Keratinocyte (primary cell): ENCODE measurements at regions not wholly inside any gene's neighbourhood (a gene's known extent, or its start where the extent isn't known, plus 50 kb on each side); places are given as distances from the start of the nearest gene placed in this dataset.

Source experiments
- DNase-seq: peaks from one replicate; pipeline ENCODE4 v3.0.0-alpha.2; 2011; ENCODE audit warnings: low read depth, missing footprints, low spot score
- FAIRE-seq: peaks from 2 replicates; lab custom pipeline; 2011; peaks lifted over from hg19 to GRCh38; lab: Jason Lieb, UNC
- H2AFZ ChIP-seq: 2 replicates; pipeline ENCODE4 v1.6.0; 2012; ENCODE audit warnings: low read length, control low read depth, inconsistent platforms; ENCODE audit not compliant: control insufficient read depth
- H3K27ac ChIP-seq: 2 replicates; pipeline ENCODE4 v1.5.1; 2011; ENCODE audit warnings: low read length; ENCODE audit not compliant: control insufficient read depth, insufficient read depth
- H3K27me3 ChIP-seq: 3 replicates; pipeline ENCODE4 v1.6.0; 2011; ENCODE audit warnings: low read length; ENCODE audit not compliant: control insufficient read depth, insufficient read depth; ENCODE audit errors: extremely low read depth
- H3K36me3 ChIP-seq, 2 experiments: 2 replicates in 1 of 2; 3 replicates in 1 of 2; pipeline ENCODE4 v1.5.1; 2011; ENCODE audit warnings: low read length in 2 of 2, mild to moderate bottlenecking in 1 of 2; ENCODE audit not compliant: control insufficient read depth in 2 of 2, insufficient read depth in 2 of 2; ENCODE audit errors: extremely low read depth in 1 of 2
- H3K4me1 ChIP-seq: 3 replicates; pipeline ENCODE4 v1.5.1; 2011; ENCODE audit warnings: low read length; ENCODE audit not compliant: control insufficient read depth, insufficient read depth; ENCODE audit errors: extremely low read depth
- H3K4me2 ChIP-seq: 3 replicates; pipeline ENCODE4 v1.6.0; 2011; ENCODE audit warnings: low read depth, low read length; ENCODE audit not compliant: control insufficient read depth, insufficient read depth; ENCODE audit errors: extremely low read depth
- H3K4me3 ChIP-seq, 3 experiments: fragments of 200-600 bp in 1 of 3; sonication (generic) in 1 of 3; 2 replicates in 2 of 3; 3 replicates in 1 of 3; pipeline ENCODE4 v1.5.1; 2011 to 2016; ENCODE audit warnings: low read length in 3 of 3, mild to moderate bottlenecking in 3 of 3, control low read depth in 2 of 3, inconsistent platforms in 1 of 3, low read depth in 1 of 3, mixed read lengths in 1 of 3, mixed run types in 1 of 3, moderate library complexity in 1 of 3; ENCODE audit not compliant: control insufficient read depth in 2 of 3, insufficient read depth in 2 of 3; ENCODE audit errors: extremely low read depth in 1 of 3
- H3K79me2 ChIP-seq: 2 replicates; pipeline ENCODE4 v1.6.0; 2012; ENCODE audit warnings: low read length; ENCODE audit not compliant: control insufficient read depth, insufficient read depth
- H3K9ac ChIP-seq: 3 replicates; pipeline ENCODE4 v1.6.0; 2011; ENCODE audit warnings: low read length; ENCODE audit not compliant: control insufficient read depth, insufficient read depth; ENCODE audit errors: extremely low read depth
- H3K9me1 ChIP-seq: 3 replicates; pipeline ENCODE4 v1.6.0; 2011; ENCODE audit warnings: low read length; ENCODE audit not compliant: control insufficient read depth, insufficient read depth; ENCODE audit errors: extremely low read depth
- H3K9me3 ChIP-seq: 2 replicates; pipeline ENCODE4 v1.5.1; 2012; ENCODE audit warnings: low read depth, low read length; ENCODE audit not compliant: control insufficient read depth
- H4K20me1 ChIP-seq: 3 replicates; pipeline ENCODE4 v1.6.0; 2011; ENCODE audit warnings: low read length; ENCODE audit not compliant: control insufficient read depth, insufficient read depth; ENCODE audit errors: extremely low read depth
- CTCF ChIP-seq, 3 experiments: IDR thresholded peaks in 1 of 3; conservative IDR thresholded peaks in 1 of 3; optimal IDR thresholded peaks in 1 of 3; 2 replicates in 2 of 3; 3 replicates in 1 of 3; pipeline versions ENCODE3 to v1.5.1; 2011; ENCODE audit warnings: low read length in 3 of 3, mild to moderate bottlenecking in 3 of 3, moderate library complexity in 2 of 3, control low read depth in 1 of 3, inconsistent platforms in 1 of 3; ENCODE audit not compliant: insufficient read depth in 2 of 3; ENCODE audit errors: extremely low read depth in 1 of 3
- EZH2 ChIP-seq: IDR thresholded peaks from one replicate; pipeline ENCODE4 v1.6.1; 2012; ENCODE audit warnings: inconsistent platforms, mild to moderate bottlenecking, low read length, moderate library complexity
- dilution Hi-C: fragments of 300-500 bp; cut with MboI; formaldehyde crosslinking; loops from one replicate; pipeline ENCODE4 v1.7.0; 2020; ENCODE audit warnings: low sequenced_read_pairs; ENCODE audit not compliant: extremely low pct_ligation_motif_present

- Histone ChIP-seq H3K4me2 (no peak overlapping the region), H3K27me3 (no peaks in the 10 kb centered on the region), H3K9ac (no peak overlapping the region), H3K27ac (no peak overlapping the region), H3K36me3 (no peaks in the 10 kb centered on the region), H3K79me2 (no peaks in the 10 kb centered on the region), H3K4me1 (no peaks in the 10 kb centered on the region), H3K9me3 (no peaks in the 10 kb centered on the region), H4K20me1 (no peaks in the 10 kb centered on the region), H3K4me3 (no peak overlapping the region), H2AFZ (no peak overlapping the region), H3K9me1 (no peaks in the 10 kb centered on the region)
- FAIRE-seq, result no peak
- dilution Hi-C loops, result no loop called here
- TF ChIP-seq CTCF (optimal IDR thresholded peaks at IDR 0.05 in 1 of 3, IDR thresholded peaks at IDR 0.05 in 1 of 3, conservative IDR thresholded peaks at IDR 0.05 in 1 of 3; ENCODE audit: extremely low read depth in 1 of 3, insufficient read depth in 2 of 3, low read length in 3 of 3) (no peak), EZH2 (no peak)
- no peak for DNase-seq
Observed at GRCh38 chr10:85421421-85421820, 945.2 kb downstream of the GRID1 start.

GRCh38 chr10:85429126-85429525 is 937.5 kb downstream of the GRID1 start:
- Histone ChIP-seq H3K36me3 (no peaks in the 10 kb centered on the region), H3K79me2 (no peaks in the 10 kb centered on the region), H4K20me1 (no peaks in the 10 kb centered on the region), H3K27me3 (no peaks in the 10 kb centered on the region), H3K4me3 (no peak overlapping the region), H3K4me2 (no peak overlapping the region), H3K4me1 (peaks cover 2% of the 10 kb centered on the region), H2AFZ (no peak overlapping the region), H3K9me1 (no peaks in the 10 kb centered on the region), H3K9ac (no peak overlapping the region), H3K27ac (no peak overlapping the region), H3K9me3 (no peaks in the 10 kb centered on the region)
- DNase-seq, result no peak
- FAIRE-seq, result no peak
- dilution Hi-C loops, result no loop called here
- TF ChIP-seq EZH2 (no peak), CTCF (optimal IDR thresholded peaks at IDR 0.05 in 1 of 3, IDR thresholded peaks at IDR 0.05 in 1 of 3, conservative IDR thresholded peaks at IDR 0.05 in 1 of 3; ENCODE audit: extremely low read depth in 1 of 3, insufficient read depth in 2 of 3, low read length in 3 of 3) (no peak)
